HEK293T (cell line): ENCODE measurements at regions not wholly inside any gene's neighbourhood (a gene's known extent, or its start where the extent isn't known, plus 50 kb on each side); places are given as distances from the start of the nearest gene placed in this dataset.

Experiments
- CTCF ChIA-PET: fragments of 350-600 bp; formaldehyde crosslinking; extraction: SDS; loops from one replicate; lab custom pipeline; 2021; ENCODE audit warnings: antibody characterized with exemption, inconsistent platforms; lab: Yijun Ruan, JAX
- POLR2A ChIA-PET: fragments of 350-600 bp; formaldehyde crosslinking; extraction: SDS; loops from one replicate; lab custom pipeline; 2020; ENCODE audit warnings: antibody characterized with exemption, inconsistent platforms; lab: Yijun Ruan, JAX
- DNase-seq: peaks from one replicate; pipeline ENCODE4 v3.0.0; 2012; ENCODE audit warnings: mixed read lengths; ENCODE audit errors: extremely low spot score
- ARNT ChIP-seq: fragments of 450-650 bp; IDR thresholded peaks from 2 replicates; pipeline ENCODE4 v1.6.1; 2017; ENCODE audit warnings: mild to moderate bottlenecking
- BHLHE40 ChIP-seq: fragments of 450-650 bp; IDR thresholded peaks from 2 replicates; pipeline ENCODE4 v1.6.1; 2016; ENCODE audit warnings: mild to moderate bottlenecking, moderate library complexity, borderline replicate concordance
- CTBP1 ChIP-seq: fragments of 450-650 bp; IDR thresholded peaks from 2 replicates; pipeline ENCODE4 v1.6.1; 2016; ENCODE audit warnings: borderline replicate concordance
- ELF4 ChIP-seq: fragments of 450-650 bp; IDR thresholded peaks from 2 replicates; pipeline ENCODE4 v1.6.1; 2017; ENCODE audit warnings: antibody characterized with exemption
- FOXA1 ChIP-seq: fragments of 450-650 bp; IDR thresholded peaks from 2 replicates; pipeline ENCODE4 v1.6.1; 2016; ENCODE audit warnings: mild to moderate bottlenecking
- FOXK2 ChIP-seq: fragments of 450-650 bp; IDR thresholded peaks from 2 replicates; pipeline ENCODE4 v1.6.1; 2016; ENCODE audit warnings: mild to moderate bottlenecking
- FOXM1 ChIP-seq: fragments of 450-650 bp; IDR thresholded peaks from 2 replicates; pipeline ENCODE4 v1.6.1; 2017; ENCODE audit warnings: mild to moderate bottlenecking, borderline replicate concordance
- HDGF ChIP-seq: fragments of 450-650 bp; IDR thresholded peaks from 2 replicates; pipeline ENCODE4 v1.6.1; 2017; ENCODE audit warnings: antibody characterized with exemption, borderline replicate concordance
- L3MBTL2 ChIP-seq: fragments of 450-650 bp; conservative IDR thresholded peaks from 2 replicates; pipeline ENCODE4 v1.6.1; 2016; ENCODE audit warnings: mild to moderate bottlenecking
- LEF1 ChIP-seq: fragments of 450-650 bp; IDR thresholded peaks from 2 replicates; pipeline ENCODE4 v1.6.1; 2017; ENCODE audit warnings: mild to moderate bottlenecking, borderline replicate concordance
- NFRKB ChIP-seq: fragments of 450-650 bp; IDR thresholded peaks from 2 replicates; pipeline ENCODE4 v1.6.1; 2016; ENCODE audit warnings: mild to moderate bottlenecking, moderate library complexity
- SP1 ChIP-seq: fragments of 450-650 bp; IDR thresholded peaks from 2 replicates; pipeline ENCODE4 v1.6.1; 2017
- SUZ12 ChIP-seq: fragments of 450-650 bp; IDR thresholded peaks from 2 replicates; pipeline ENCODE4 v1.6.1; 2016; ENCODE audit warnings: mild to moderate bottlenecking
- TARDBP ChIP-seq: fragments of 450-650 bp; IDR thresholded peaks from 2 replicates; pipeline ENCODE4 v1.6.1; 2016
- ZNF384 ChIP-seq: fragments of 450-650 bp; IDR thresholded peaks from 2 replicates; pipeline ENCODE4 v1.6.1; 2016
- TF ChIP-seq, protein P1 (sequence below): fragments of 450-650 bp; IDR thresholded peaks from 2 replicates; pipeline ENCODE4 v1.6.1; 2016

DNA sequence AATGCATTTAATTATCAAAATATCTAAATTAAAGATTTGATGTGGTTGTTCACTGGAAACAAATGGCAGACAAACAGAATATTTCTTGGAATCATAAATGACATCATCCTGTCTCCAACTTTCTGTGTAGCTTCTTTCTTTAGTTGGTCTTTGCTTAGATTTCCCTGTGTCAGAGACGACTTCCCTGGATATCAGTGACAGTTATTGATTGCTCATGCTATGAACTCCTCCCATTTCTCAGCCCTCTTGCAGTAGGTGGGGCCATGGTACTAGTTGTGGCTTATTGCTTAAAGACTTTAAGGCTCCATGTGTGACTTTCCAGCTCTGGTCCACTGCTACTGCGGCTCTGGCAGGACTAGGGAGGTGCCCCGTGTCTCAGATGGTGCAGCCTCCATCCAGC, 592.6 kb downstream of the MTRR start:
- no peak for TF ChIP-seq ZNF384
- TF ChIP-seq, protein P1, sequence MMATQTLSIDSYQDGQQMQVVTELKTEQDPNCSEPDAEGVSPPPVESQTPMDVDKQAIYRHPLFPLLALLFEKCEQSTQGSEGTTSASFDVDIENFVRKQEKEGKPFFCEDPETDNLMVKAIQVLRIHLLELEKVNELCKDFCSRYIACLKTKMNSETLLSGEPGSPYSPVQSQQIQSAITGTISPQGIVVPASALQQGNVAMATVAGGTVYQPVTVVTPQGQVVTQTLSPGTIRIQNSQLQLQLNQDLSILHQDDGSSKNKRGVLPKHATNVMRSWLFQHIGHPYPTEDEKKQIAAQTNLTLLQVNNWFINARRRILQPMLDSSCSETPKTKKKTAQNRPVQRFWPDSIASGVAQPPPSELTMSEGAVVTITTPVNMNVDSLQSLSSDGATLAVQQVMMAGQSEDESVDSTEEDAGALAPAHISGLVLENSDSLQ = 0 out of 2 replicates have a peak, but pooled peaks have one; percentile 26
- DNase-seq = no peak
- ChIA-PET POLR2A (no interaction called here), CTCF (no interaction called here)

GRCh38 chr5:8462565-8462964, 593.6 kb downstream of the MTRR start:
- TF ChIP-seq SUZ12 (no peak), SP1 (no peak), FOXA1 (no peak), FOXM1 (no peak), HDGF (no peak), L3MBTL2 (no peak), ARNT (no peak), CTBP1 (no peak), BHLHE40 (no peak), TARDBP (no peak), LEF1 (no peak), FOXK2 (no peak), ZNF384 (no peak), NFRKB (no peak), ELF4 (no peak)
- TF ChIP-seq, protein P1 = no peak
- ChIA-PET CTCF (no interaction called here), POLR2A (no interaction called here)
- no peak for DNase-seq

DNA sequence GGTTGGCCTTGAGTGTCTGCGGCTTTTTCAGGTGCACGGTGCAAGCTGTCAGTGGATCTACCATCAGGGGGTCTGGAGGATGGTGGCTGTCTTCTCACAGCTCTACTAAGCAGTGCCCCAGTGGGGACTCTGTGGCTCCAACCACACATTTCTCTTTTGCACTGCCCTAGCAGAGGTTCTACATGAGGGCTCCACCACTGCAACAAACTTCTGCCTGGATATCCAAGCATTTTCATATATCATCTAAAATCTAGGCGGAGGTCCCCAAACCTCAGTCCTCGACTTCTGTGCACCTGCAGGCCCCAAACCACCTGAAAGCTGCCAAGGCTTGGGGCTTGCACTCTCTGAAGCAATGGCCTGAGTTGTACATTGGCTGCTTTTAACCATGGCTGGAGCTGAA, 601.5 kb downstream of the MTRR start:
- TF ChIP-seq FOXK2 (no peak), FOXA1 (no peak), BHLHE40 (no peak), HDGF (no peak), L3MBTL2 (no peak), ARNT (no peak), ZNF384 (no peak), SP1 (no peak), FOXM1 (no peak), CTBP1 (no peak), ELF4 (no peak), LEF1 (no peak), SUZ12 (no peak), NFRKB (no peak), TARDBP (no peak)
- TF ChIP-seq, protein P1 = no peak
- CTCF ChIA-PET = no interaction called here
- POLR2A ChIA-PET = no interaction called here
- no peak for DNase-seq

DNA sequence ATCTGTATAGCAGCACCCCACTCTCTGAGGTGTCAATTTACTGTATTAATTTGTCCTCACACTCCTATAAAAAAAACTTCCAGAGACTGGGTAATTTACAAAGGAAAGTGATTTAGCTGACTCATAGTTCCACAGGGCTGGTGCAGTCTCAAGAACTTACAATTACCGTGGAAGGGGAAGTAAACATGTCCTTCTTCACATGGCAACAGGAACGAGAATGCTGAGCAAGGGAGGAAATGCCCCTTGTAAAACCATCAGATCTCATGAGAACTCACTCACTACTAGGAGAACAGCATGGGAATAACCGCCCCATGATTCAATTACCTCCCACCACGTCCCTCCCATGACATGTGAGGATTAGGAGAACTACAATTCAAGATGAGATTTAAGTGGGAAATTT, 602.6 kb downstream of the MTRR start:
- TF ChIP-seq, protein P1 = no peak
- TF ChIP-seq FOXA1 (no peak), ARNT (no peak), L3MBTL2 (no peak), SUZ12 (no peak), FOXK2 (no peak)
- DNase-seq = no peak
- CTCF ChIA-PET = no interaction called here
- POLR2A ChIA-PET = no interaction called here

- ChIA-PET CTCF (no interaction called here), POLR2A (no interaction called here)
- TF ChIP-seq ELF4 (no peak), FOXM1 (no peak), SP1 (no peak), TARDBP (no peak), NFRKB (no peak), BHLHE40 (no peak), LEF1 (no peak), CTBP1 (no peak), ARNT (no peak), FOXA1 (no peak)
- TF ChIP-seq, protein P1 = no peak
- no peak for DNase-seq
Measured at GRCh38 chr5:8473016-8473415, 604.1 kb downstream of the MTRR start.
